KOPT-K1 (cell line): ENCODE measurements at regions not wholly inside any gene's neighbourhood (a gene's known extent, or its start where the extent isn't known, plus 50 kb on each side); places are given as distances from the start of the nearest gene placed in this dataset.

Experiments
- H3K27ac ChIP-seq: fragments of 200-600 bp; sonication (generic); 2 replicates; pipeline ENCODE4 v1.5.1; 2016; ENCODE audit warnings: antibody characterized with exemption, mild to moderate bottlenecking, low read depth, low read length; ENCODE audit not compliant: poor library complexity, severe bottlenecking
- H3K36me3 ChIP-seq: fragments of 200-600 bp; sonication (generic); 2 replicates; pipeline ENCODE4 v1.5.1; 2017; ENCODE audit warnings: antibody characterized with exemption, mild to moderate bottlenecking, low read length, moderate library complexity; ENCODE audit not compliant: insufficient read depth
- H3K9me3 ChIP-seq: fragments of 200-600 bp; sonication (generic); 2 replicates; pipeline ENCODE4 v1.5.1; 2017; ENCODE audit warnings: antibody characterized with exemption, low read length, mild to moderate bottlenecking; ENCODE audit not compliant: insufficient read depth, poor library complexity, severe bottlenecking

- no peaks in the 10 kb centered on the region for H3K9me3 ChIP-seq
- no peaks in the 10 kb centered on the region for H3K36me3 ChIP-seq
Observed at GRCh38 chr13:58574791-58575190, 943.2 kb downstream of the PCDH17 start.

GRCh38 chr13:58579468-58579867 lies 947.9 kb downstream of the PCDH17 start:
- Histone ChIP-seq H3K36me3 (no peaks in the 10 kb centered on the region), H3K9me3 (no peaks in the 10 kb centered on the region), H3K27ac (no peak overlapping the region)

More at GRCh38 chr13:58574791-58575190, 943.2 kb downstream of the PCDH17 start:
- no peak overlapping the region for H3K27ac ChIP-seq

GRCh38 chr13:58583966-58584365 lies 952.4 kb downstream of the PCDH17 start:
- Histone ChIP-seq H3K36me3 (no peaks in the 10 kb centered on the region), H3K9me3 (no peaks in the 10 kb centered on the region), H3K27ac (no peak overlapping the region)

GRCh38 chr13:58584610-58585009 lies 953.1 kb downstream of the PCDH17 start:
- no peaks in the 10 kb centered on the region for H3K9me3 ChIP-seq

GRCh38 chr13:58587183-58587582 lies 955.6 kb downstream of the PCDH17 start:
- Histone ChIP-seq H3K27ac (no peak overlapping the region), H3K9me3 (no peaks in the 10 kb centered on the region), H3K36me3 (no peaks in the 10 kb centered on the region)

More at GRCh38 chr13:58584610-58585009, 953.1 kb downstream of the PCDH17 start:
- H3K36me3 ChIP-seq = no peaks in the 10 kb centered on the region
- no peak overlapping the region for H3K27ac ChIP-seq

DNA sequence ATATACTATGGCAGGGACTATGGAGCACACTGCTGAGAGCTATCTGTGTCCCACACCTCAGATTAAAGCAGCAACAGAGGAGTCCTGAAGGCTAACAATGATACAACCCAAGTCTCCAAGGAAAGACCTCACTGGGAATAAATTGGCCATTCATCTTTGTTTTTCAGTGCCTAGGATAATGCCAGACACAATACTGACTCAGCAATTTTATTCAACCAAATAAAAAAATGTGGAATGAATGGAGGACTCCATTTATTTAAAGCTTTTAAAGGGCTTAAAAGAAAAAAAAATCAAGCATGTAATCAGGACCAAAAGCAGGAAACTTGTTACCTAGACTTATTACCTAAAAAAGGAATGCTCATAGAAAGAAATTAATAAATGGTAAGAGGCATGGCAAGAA lies 960.5 kb downstream of the PCDH17 start:
- Histone ChIP-seq H3K9me3 (no peaks in the 10 kb centered on the region), H3K36me3 (no peaks in the 10 kb centered on the region), H3K27ac (no peak overlapping the region)

DNA sequence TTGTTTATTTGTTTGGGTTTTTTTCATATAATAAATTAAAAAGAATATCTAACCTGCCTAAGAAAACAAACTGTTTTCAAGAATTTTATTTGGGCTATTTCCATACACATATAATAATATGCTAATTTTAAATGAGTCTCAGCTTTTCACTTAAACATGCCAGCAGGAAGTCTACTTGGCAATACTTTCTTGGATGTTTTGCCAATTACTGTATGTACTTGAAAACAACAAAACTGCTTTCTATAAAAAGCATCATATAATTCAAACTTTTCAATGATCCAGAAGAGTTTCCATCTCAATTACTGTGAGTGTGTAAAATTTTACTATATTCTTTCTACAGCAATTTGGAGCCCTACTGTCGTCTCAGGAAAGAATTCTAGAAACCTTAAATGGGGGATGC lies 961.2 kb downstream of the PCDH17 start:
- Histone ChIP-seq H3K9me3 (no peaks in the 10 kb centered on the region), H3K27ac (no peak overlapping the region), H3K36me3 (no peaks in the 10 kb centered on the region)

DNA sequence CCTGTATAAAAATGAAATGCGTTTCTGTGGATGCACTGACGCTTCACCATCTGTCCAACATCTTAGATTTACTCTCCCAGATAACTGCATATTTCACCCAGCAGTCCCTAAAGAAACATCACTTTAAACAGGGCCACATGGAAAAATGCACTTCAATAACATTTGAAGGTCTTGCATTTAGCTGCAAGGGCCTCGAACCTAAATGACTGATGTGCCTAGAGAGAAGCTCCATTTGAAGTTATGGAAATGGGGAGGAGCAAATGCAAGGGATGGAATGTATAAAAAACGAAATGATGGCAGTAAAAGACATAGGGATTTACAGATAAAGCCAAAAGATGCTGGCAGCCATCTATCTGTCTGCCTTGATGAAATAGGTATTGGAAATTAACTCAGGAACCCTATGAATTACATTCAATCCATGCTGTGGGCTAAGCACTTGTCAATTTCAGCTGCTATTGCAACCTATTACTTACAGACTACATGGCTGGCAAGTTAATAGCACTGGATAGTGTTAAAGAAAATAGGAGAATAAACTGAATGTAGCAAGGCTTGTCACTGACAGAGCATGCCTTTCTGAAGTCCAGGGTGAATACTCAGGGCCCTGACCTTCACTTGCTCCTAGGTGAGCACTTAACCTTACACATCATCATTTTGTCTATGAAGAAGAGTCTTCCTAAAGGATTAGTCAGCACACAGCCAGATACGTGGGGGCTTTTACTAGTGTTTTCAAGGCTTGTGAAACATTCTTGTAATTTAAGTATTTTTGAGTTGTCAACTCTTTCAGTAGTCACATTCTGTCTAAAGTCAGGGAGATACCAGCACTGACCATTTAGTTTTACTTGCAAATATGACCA lies 963.4 kb downstream of the PCDH17 start:
- no peak overlapping the region for H3K27ac ChIP-seq
- no peaks in the 10 kb centered on the region for H3K9me3 ChIP-seq
- H3K36me3 ChIP-seq = no peaks in the 10 kb centered on the region

DNA sequence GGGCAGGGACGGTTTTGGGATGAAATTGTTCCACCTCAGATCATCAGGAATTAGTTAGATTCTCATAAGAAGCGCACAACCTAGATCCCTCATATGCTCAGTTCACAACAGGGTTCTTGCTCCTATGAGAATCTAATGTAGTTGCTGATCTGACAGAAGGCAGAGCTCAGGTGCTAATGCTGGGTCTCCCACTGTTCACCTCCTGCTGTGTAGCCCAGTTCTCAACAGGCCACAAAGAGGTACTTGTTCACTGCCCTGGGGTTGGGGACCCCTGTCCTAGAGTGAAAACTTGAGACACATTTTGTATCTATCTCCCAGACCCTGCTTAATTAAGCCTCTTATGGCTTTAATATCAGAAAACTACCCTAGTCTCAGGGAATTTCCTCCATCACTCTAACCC lies 966.0 kb downstream of the PCDH17 start:
- H3K27ac ChIP-seq = no peak overlapping the region
- H3K9me3 ChIP-seq = no peaks in the 10 kb centered on the region
- no peaks in the 10 kb centered on the region for H3K36me3 ChIP-seq

DNA sequence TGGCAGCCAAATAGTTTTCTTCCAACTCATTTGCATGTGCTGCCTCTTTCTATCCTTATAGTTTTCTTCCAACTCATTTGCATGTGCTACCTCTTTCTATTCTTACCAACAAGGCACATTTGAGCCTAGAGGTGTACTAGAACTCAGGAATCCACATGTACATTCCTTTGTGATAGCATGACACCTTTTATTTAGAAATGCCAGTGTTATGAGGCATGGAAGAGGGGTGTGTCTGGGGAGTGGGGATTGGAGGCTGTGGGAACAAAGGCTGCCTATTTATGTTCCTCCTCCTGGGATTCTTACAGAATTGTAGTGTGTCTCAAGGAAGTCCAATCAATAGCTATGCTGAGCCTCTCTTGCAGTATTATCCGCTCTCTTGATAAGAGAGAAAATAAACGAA lies 966.7 kb downstream of the PCDH17 start:
- no peak overlapping the region for H3K27ac ChIP-seq
- H3K36me3 ChIP-seq = no peaks in the 10 kb centered on the region
- H3K9me3 ChIP-seq = no peaks in the 10 kb centered on the region

GRCh38 chr13:58611117-58611516 lies 979.6 kb downstream of the PCDH17 start:
- H3K36me3 ChIP-seq = no peaks in the 10 kb centered on the region
- no peak overlapping the region for H3K27ac ChIP-seq

DNA sequence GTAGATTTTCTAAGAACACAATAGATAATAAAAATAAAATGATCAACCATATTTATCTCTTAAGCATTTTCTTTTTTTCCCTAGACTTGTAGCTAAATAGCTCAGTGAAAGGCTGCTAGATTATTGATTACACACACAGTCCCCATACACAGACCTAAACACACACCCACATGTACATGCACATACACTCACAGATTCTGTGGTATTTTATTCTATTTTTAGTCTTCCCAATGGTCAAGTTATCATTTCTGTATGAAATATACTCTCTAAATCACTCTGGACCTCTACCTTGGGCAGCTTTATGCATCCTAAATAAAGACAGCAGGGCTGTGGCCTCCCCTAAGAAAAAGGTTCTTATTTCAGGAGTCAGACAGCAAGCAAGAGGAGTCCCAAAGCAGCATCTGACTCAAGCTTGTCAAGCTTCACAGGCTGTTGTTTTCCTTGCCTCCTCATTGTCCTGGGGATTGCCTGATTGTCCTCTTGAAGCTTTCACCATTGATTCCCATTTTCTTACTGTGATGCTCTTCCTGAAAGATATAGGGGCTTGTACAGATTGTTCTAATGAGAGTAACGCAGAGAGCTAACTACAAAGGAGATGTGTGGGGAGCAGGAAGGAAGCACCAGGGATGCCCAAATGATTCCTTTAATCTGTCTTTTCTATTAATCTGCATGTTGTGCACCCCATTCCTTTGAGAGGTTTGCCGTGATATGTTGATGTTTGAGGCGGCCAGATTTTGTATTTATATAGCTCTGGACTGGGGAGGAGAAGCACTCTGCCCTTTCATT lies 986.5 kb downstream of the PCDH17 start:
- no peaks in the 10 kb centered on the region for H3K9me3 ChIP-seq

More at GRCh38 chr13:58611117-58611516, 979.6 kb downstream of the PCDH17 start:
- no peaks in the 10 kb centered on the region for H3K9me3 ChIP-seq

GRCh38 chr13:58619396-58620113 lies 988.0 kb downstream of the PCDH17 start:
- Histone ChIP-seq H3K9me3 (no peaks in the 10 kb centered on the region), H3K27ac (no peak overlapping the region), H3K36me3 (no peaks in the 10 kb centered on the region)

More for the DNA sequence above, 986.5 kb downstream of the PCDH17 start:
- H3K27ac ChIP-seq = no peak overlapping the region
- H3K36me3 ChIP-seq = no peaks in the 10 kb centered on the region

- Histone ChIP-seq H3K27ac (no peak overlapping the region), H3K36me3 (no peaks in the 10 kb centered on the region), H3K9me3 (no peaks in the 10 kb centered on the region)
Observed at GRCh38 chr13:58620176-58620575, 988.6 kb downstream of the PCDH17 start.
